GM13976 (cell line): ENCODE measurements at regions not wholly inside any gene's neighbourhood (a gene's known extent, or its start where the extent isn't known, plus 50 kb on each side); places are given as distances from the start of the nearest gene placed in this dataset.

Source experiments
- DNase-seq: peaks from one replicate; pipeline ENCODE4 v3.0.0; 2012; ENCODE audit warnings: low spot score
- CTCF ChIP-seq: IDR thresholded peaks from 2 replicates; pipeline ENCODE4 v1.5.1; 2012; ENCODE audit warnings: borderline replicate concordance, mild to moderate bottlenecking; ENCODE audit not compliant: insufficient read depth; ENCODE audit errors: extremely low read depth, missing control alignments, control extremely low read depth
- in situ Hi-C: fragments of 300-500 bp; cut with MboI; formaldehyde crosslinking; loops from one replicate; pipeline ENCODE4 v1.12.0; 2022; ENCODE audit warnings: low sequenced_read_pairs, mixed read lengths, inconsistent platforms; ENCODE audit not compliant: unreplicated experiment

- in situ Hi-C loops: no loop called here
- no peak for TF ChIP-seq CTCF
- DNase-seq: no peak
Observed at GRCh38 chr15:62578960-62579359, 413.9 kb upstream of the C2CD4B start.

DNA sequence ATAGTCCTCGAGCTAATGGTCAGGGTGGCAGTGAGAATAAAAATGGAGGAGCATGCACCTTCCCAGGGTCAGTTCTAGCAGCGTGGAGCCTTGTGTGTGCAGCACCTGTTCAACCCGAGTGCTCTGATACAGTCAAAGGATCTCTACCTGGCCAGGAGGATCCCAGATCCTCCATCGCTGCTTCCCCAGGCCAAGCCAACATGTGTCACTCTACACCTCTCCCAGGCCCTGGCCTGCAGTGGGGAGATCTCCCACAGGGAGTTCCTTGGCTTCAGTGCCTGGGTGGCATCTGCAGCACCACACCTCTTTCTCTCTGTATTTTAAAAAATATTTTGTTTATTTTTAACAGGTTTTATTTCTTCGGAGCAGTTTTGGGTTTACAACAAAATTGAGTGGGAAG is 414.8 kb upstream of the C2CD4B start:
- no peak for TF ChIP-seq CTCF
- no peak for DNase-seq
- in situ Hi-C loops: no loop called here

DNA sequence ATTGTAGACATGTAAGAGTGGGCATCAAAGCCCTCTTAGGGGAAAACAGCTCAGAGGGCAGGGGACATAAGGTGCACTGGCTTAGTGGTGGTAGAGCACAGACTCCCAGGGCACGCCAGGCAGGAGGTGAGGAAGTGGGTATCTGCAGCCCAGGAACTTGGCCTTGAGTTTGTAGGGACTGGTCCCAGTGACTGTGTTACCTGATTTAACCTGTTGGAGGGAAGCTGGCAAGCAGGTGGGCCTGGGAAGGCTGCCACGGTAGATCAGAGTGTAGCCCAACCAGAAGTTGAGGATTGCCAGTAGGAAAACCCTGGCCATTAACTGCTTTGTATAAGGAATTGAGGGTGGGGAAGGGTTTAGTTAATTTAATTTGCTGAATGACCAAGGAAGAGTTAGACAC is 417.5 kb upstream of the C2CD4B start:
- in situ Hi-C loops: no loop called here
- DNase-seq: no peak
- TF ChIP-seq CTCF: no peak

DNA sequence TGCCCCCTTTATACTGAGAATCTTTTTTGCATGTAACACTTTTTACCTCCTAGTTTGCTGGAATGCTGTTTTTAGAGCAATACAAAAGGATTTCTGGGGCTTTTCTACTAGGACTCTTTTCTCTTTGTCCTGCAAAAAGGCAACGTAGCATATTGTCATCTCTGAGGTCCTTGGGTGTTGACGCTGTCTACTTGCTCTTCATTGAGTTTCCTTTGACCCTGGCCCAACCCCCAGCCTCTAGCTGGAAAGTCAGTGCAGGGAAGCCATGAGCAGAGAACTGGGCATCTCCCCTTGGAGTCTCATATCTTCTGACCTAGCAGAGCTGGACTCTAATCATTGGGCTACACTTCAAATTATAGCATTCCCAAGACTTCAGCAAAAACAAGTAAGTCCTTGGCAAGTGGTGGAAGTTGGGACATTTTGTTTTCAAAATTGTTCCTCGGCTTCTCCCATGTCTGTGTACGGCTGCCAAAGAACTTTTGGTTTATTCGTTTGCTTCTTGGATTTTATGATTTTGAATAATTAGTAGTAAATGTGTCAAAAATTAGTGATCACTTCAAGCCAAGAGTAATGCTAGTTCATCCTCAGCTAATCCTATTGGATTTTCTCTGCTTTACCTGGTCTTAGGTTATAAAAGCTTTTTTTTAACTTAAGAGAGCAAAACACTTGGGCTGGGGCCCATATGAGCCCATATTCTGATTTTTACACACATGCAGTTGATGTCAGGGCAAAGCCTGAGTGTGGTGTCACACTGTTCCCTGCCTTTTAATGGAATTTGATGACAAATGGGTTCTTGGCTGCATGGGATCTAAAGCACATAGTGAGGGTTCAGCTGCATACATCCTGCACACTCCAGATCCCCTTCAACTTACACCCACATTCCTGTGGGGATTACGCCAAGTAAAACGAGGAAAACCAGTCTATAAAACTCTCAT is 419.5 kb upstream of the C2CD4B start:
- no peak for TF ChIP-seq CTCF
- in situ Hi-C loops: no loop called here
- no peak for DNase-seq

DNA sequence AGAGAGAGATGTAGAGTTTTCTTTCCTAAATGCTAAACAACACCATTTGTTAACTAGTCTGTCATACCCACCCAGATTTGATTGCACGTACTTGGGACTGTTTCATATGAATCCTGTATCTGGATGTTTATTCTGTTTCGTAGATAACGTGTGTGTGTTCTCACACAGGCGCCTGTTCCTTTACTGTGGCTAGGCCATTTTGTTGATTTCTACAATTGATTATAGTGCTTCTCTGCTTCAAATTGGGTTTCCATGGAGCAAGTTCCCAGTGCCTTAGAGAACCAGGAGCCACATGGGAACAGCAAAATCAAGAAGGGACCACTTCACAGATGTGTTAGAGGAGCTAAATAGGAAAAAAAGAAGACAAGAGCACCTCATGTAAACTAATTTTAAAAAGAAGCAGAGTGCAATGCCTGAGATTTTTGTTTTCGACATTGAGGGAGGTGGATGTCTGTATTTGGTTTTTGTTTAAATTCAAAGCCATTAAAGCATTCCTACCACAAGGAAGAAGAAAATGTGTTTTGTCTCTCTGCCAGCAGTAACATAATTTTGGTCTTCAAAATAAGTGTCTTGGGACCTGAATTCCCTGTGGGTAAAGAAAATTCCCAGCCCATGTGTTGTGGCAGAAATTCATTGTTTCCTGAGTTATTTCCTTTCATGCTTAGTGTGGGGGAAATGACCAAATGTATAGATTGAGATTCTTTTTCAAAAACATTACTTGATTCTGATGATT is 424.0 kb upstream of the C2CD4B start:
- no peak for DNase-seq
- in situ Hi-C loops: no loop called here
- TF ChIP-seq CTCF: no peak

DNA sequence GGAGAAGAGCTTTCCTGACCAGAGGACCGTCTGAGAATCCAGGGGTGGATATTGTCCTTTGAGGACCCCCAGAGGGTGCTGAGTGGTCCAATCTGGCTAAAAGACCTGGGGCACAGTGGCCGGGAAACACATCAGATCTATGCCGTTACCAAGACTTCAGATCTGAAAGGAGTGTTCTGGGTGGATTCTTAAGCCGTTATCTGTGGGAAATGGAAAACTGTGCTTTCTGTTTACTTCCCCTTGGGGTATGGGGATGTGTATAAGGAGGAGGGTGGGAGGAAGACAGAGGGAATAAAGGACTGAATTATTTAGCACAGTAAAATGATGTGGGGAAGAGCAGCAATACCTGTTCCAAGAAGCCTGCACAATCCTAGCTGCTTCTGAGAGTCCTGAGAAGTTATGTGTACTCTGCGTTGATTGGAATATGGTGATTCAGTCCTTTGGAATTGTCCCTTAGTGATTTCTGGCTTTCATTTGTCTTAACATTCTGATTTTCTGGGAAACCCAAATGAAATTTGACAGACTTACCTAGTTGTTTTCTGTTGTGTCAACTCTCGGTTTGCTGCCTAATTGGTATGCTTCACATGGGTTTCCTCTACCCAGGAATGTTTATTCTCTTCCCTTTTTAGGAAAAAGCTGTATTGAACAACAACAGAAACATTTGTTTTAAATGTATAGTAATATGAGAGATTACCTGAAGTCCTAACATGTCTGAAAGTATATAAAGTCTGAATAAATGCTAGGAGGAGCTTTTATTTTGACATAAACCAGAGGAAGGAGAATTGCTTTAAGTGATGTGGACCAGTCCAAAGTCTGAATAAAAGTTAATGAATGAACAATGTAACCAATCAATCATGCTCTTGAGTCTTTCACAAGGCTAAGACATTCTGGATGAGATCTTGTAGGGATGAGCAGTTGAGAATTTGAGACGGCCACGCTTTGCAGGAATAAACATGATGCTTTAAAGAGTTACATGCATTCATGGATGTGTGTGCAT is 427.1 kb upstream of the C2CD4B start:
- DNase-seq: no peak
- TF ChIP-seq CTCF: no peak
- in situ Hi-C loops: no loop called here
